ENCODE measurements at regions not wholly inside any gene's neighbourhood (a gene's known extent, or its start where the extent isn't known, plus 50 kb on each side); places are given as distances from the start of the nearest gene placed in this dataset.
"Not testable (repeated sequence)": the region's sequence is repeated elsewhere in the genome, so short reads cannot be mapped to it uniquely, and the experiment has no call there.

GRCh38 chr18:35789543-35789942 is 182.9 kb upstream of the RMP24 start:
- no peak for TF ChIP-seq Cebpa-rat (IDR thresholded peaks at IDR 0.05)
- Histone ChIP-seq H3K4me1 (peaks cover 8 to 19% (median 14%) of the 10 kb centered on the region in 10 experiments; a peak in 19 of 20 replicates), H3K9me3 (replicated peaks in 1 of 11) (0 out of 22 replicates have a peak, but pooled peaks cover 0 to 7% (median 0%) of the 10 kb centered on the region in 11 experiments), H3K27ac (no peak overlapping the region), H3K9ac (no peak overlapping the region), H3K4me2 (no peak overlapping the region), H3K27me3 (no peaks in the 10 kb centered on the region), H4K20me1 (no peaks in the 10 kb centered on the region), H3K4me3 (no peak overlapping the region), H3K36me3 (no peaks in the 10 kb centered on the region)

- H3K4me3 ChIP-seq, result no peak overlapping the region
- no peaks in the 10 kb centered on the region for H3K36me3 ChIP-seq
- no peaks in the 10 kb centered on the region for H3K9me3 ChIP-seq (replicated peaks in 1 of 11)
- no peak overlapping the region for H3K27ac ChIP-seq
- no peaks in the 10 kb centered on the region for H3K4me1 ChIP-seq
- no peak overlapping the region for H3K4me2 ChIP-seq
- H3K9ac ChIP-seq, result no peak overlapping the region
- no peaks in the 10 kb centered on the region for H3K27me3 ChIP-seq
- no peak for TF ChIP-seq Cebpa-rat (IDR thresholded peaks at IDR 0.05)
- no peaks in the 10 kb centered on the region for H4K20me1 ChIP-seq
These were observed 174.5 kb upstream of the RMP24 start for GRCh38 chr18:35797948-35798347.

- Histone ChIP-seq H4K20me1 (no peaks in the 10 kb centered on the region), H3K27ac (no peak overlapping the region), H3K27me3 (no peaks in the 10 kb centered on the region), H3K9me3 (replicated peaks in 1 of 11) (no peaks in the 10 kb centered on the region), H3K4me3 (no peak overlapping the region), H3K4me1 (peaks cover 0 to 6% (median 1%) of the 10 kb centered on the region in 10 experiments; a peak in 9 of 20 replicates), H3K9ac (no peak overlapping the region), H3K4me2 (no peak overlapping the region), H3K36me3 (no peaks in the 10 kb centered on the region)
- TF ChIP-seq Cebpa-rat (IDR thresholded peaks at IDR 0.05), result no peak
These were observed 168.9 kb upstream of the RMP24 start for GRCh38 chr18:35803551-35803950.

GRCh38 chr18:35804377-35804776 is 168.1 kb upstream of the RMP24 start:
- Histone ChIP-seq H3K27me3 (no peaks in the 10 kb centered on the region), H3K4me3 (no peak overlapping the region), H3K4me2 (no peak overlapping the region), H3K36me3 (no peaks in the 10 kb centered on the region), H3K4me1 (peaks cover 0 to 14% (median 9%) of the 10 kb centered on the region in 10 experiments; a peak in 16 of 20 replicates), H3K9ac (no peak overlapping the region), H4K20me1 (no peaks in the 10 kb centered on the region), H3K9me3 (replicated peaks in 1 of 11) (no peaks in the 10 kb centered on the region), H3K27ac (no peak overlapping the region)
- TF ChIP-seq Cebpa-rat (IDR thresholded peaks at IDR 0.05), result no peak

GRCh38 chr18:35807811-35808335 is 164.6 kb upstream of the RMP24 start:
- no peak overlapping the region for H3K4me2 ChIP-seq
- no peaks in the 10 kb centered on the region for H4K20me1 ChIP-seq
- 0 out of 22 replicates have a peak, but pooled peaks cover 0 to 8% (median 0%) of the 10 kb centered on the region in 11 experiments for H3K9me3 ChIP-seq (replicated peaks in 1 of 11)
- no peak for TF ChIP-seq Cebpa-rat (IDR thresholded peaks at IDR 0.05)
- no peaks in the 10 kb centered on the region for H3K27me3 ChIP-seq
- no peaks in the 10 kb centered on the region for H3K36me3 ChIP-seq
- no peak overlapping the region for H3K4me3 ChIP-seq
- H3K9ac ChIP-seq, result no peak overlapping the region
- peaks cover 0 to 47% (median 36%) of the 10 kb centered on the region in 10 experiments; a peak in 18 of 20 replicates for H3K4me1 ChIP-seq
- H3K27ac ChIP-seq, result no peak overlapping the region

- Histone ChIP-seq H3K9ac (no peak overlapping the region), H3K4me1 (peaks cover 0 to 47% (median 36%) of the 10 kb centered on the region in 10 experiments; a peak in 18 of 20 replicates), H3K9me3 (replicated peaks in 1 of 11) (0 out of 22 replicates have a peak, but pooled peaks cover 0 to 8% (median 0%) of the 10 kb centered on the region in 11 experiments), H3K36me3 (no peaks in the 10 kb centered on the region), H3K27ac (peak overlapping the region in 6 of 11 experiments; percentile 1 to 67 (median 24); a peak in 5 of 22 replicates), H3K4me3 (no peak overlapping the region), H3K27me3 (no peaks in the 10 kb centered on the region), H3K4me2 (peak overlapping the region in 9 of 11 experiments; percentile 17 to 74 (median 49); a peak in 14 of 22 replicates), H4K20me1 (no peaks in the 10 kb centered on the region)
- no peak for TF ChIP-seq Cebpa-rat (IDR thresholded peaks at IDR 0.05)
These were observed 163.7 kb upstream of the RMP24 start for GRCh38 chr18:35808796-35809195.

GRCh38 chr18:35810520-35810919 is 162.0 kb upstream of the RMP24 start:
- Histone ChIP-seq H3K9ac (no peak overlapping the region), H3K27ac (peak overlapping the region in 6 of 11 experiments; percentile 7 to 67 (median 40); a peak in 7 of 22 replicates), H3K36me3 (no peaks in the 10 kb centered on the region), H3K27me3 (no peaks in the 10 kb centered on the region), H3K4me3 (no peak overlapping the region), H3K4me2 (peak overlapping the region in 5 of 11 experiments; percentile 49 to 74 (median 65); a peak in 9 of 22 replicates), H3K9me3 (replicated peaks in 1 of 11) (0 out of 22 replicates have a peak, but pooled peaks cover 0 to 8% (median 0%) of the 10 kb centered on the region in 11 experiments), H3K4me1 (peaks cover 0 to 47% (median 36%) of the 10 kb centered on the region in 10 experiments; a peak in 18 of 20 replicates), H4K20me1 (no peaks in the 10 kb centered on the region)
- no peak for TF ChIP-seq Cebpa-rat (IDR thresholded peaks at IDR 0.05)

GRCh38 chr18:35811896-35812295 is 160.6 kb upstream of the RMP24 start:
- Histone ChIP-seq H3K36me3 (no peaks in the 10 kb centered on the region), H3K4me1 (peaks cover 0 to 47% (median 36%) of the 10 kb centered on the region in 10 experiments; a peak in 18 of 20 replicates), H3K9ac (no peak overlapping the region), H4K20me1 (no peaks in the 10 kb centered on the region), H3K27ac (peak overlapping the region in 5 of 11 experiments; percentile 34 to 70 (median 46); a peak in 7 of 22 replicates), H3K9me3 (replicated peaks in 1 of 11) (0 out of 22 replicates have a peak, but pooled peaks cover 0 to 8% (median 0%) of the 10 kb centered on the region in 11 experiments), H3K4me3 (no peak overlapping the region), H3K4me2 (peak overlapping the region in 6 of 11 experiments; percentile 32 to 74 (median 47); a peak in 10 of 22 replicates), H3K27me3 (no peaks in the 10 kb centered on the region)
- TF ChIP-seq Cebpa-rat (IDR thresholded peaks at IDR 0.05), result peak in 1 of 11 experiments; percentile 32; a peak in 1 of 22 replicates

- H3K9ac ChIP-seq, H3K27me3 ChIP-seq, H3K36me3 ChIP-seq, H4K20me1 ChIP-seq, H3K27ac ChIP-seq, H3K4me2 ChIP-seq, H3K4me3 ChIP-seq: not testable (repeated sequence)
- Histone ChIP-seq H3K4me1 (peaks cover 0 to 26% (median 20%) of the 10 kb centered on the region in 10 experiments; a peak in 18 of 20 replicates), H3K9me3 (replicated peaks in 1 of 11) (peaks cover 0 to 14% (median 0%) of the 10 kb centered on the region in 11 experiments; a peak in 2 of 22 replicates)
These were observed 157.5 kb upstream of the RMP24 start for GRCh38 chr18:35815011-35815410.
